ENCODE measurements at regions not wholly inside any gene's neighbourhood (a gene's known extent, or its start where the extent isn't known, plus 50 kb on each side); places are given as distances from the start of the nearest gene placed in this dataset.

GRCh38 chr12:46459111-46459510, 86.5 kb upstream of the SLC38A2 start:
- dilution Hi-C loops (cut with MboI; ENCODE audit: extremely low pct_ligation_motif_present, low sequenced_read_pairs) (no loop called here), intact Hi-C loops (cut with micrococcal nuclease) (no loop called here)
- peak; percentile 74 for DNase-seq (ENCODE audit: low read depth, low spot score)
- H3K4me2 ChIP-seq (ENCODE audit: insufficient read depth, low read length), result no peak overlapping the region
- CTCF ChIA-PET, result interaction anchor here (1.4 to 3.0 kb wide), 2 partner anchors 11 to 202 kb away, joined by 4 to 13 read pairs; no protein-coding TSS in a partner anchor
- H3K4me1 ChIP-seq (ENCODE audit: control insufficient read depth, extremely low read depth, insufficient read depth, low read length), result peaks cover 5% of the 10 kb centered on the region
- no peak overlapping the region for H2AFZ ChIP-seq (ENCODE audit: low read depth, low read length)
- H3K36me3 ChIP-seq (ENCODE audit: control insufficient read depth in 2 of 2, extremely low read depth in 1 of 2, insufficient read depth in 2 of 2, low read length in 2 of 2), result no peaks in the 10 kb centered on the region
- H3K27ac ChIP-seq (ENCODE audit: insufficient read depth, low read depth, low read length), result no peak overlapping the region
- H3K79me2 ChIP-seq (ENCODE audit: control insufficient read depth, insufficient read depth, low read length), result no peaks in the 10 kb centered on the region
- no peaks in the 10 kb centered on the region for H4K20me1 ChIP-seq (replicated peaks; ENCODE audit: control insufficient read depth, extremely low read depth, insufficient read depth, low read length)
- FAIRE-seq, result peak; percentile 64
- H3K4me3 ChIP-seq (replicated peaks in 1 of 3; ENCODE audit: insufficient read depth in 1 of 3, low read depth in 1 of 3, low read length in 3 of 3), result no peak overlapping the region
- POLR2A ChIA-PET, result no interaction called here
- no peaks in the 10 kb centered on the region for H3K9me1 ChIP-seq (replicated peaks; ENCODE audit: control insufficient read depth, extremely low read depth, insufficient read depth, low read length)
- TF ChIP-seq MYC (IDR thresholded peaks at IDR 0.05; ENCODE audit: low read depth, low read length) (no peak), CTCF (IDR thresholded peaks at IDR 0.05; ENCODE audit: extremely low read depth in 1 of 2, insufficient read depth in 1 of 2, low read depth in 1 of 2, low read length in 2 of 2) (no peak), EZH2 (IDR thresholded peaks at IDR 0.05; ENCODE audit: borderline replicate concordance, low read depth, low read length, severe bottlenecking) (no peak), GATA2 (IDR thresholded peaks at IDR 0.05; ENCODE audit: insufficient read depth, insufficient read length, low read depth, low read length) (peak; percentile 46), FOS (IDR thresholded peaks at IDR 0.05; ENCODE audit: borderline replicate concordance, insufficient read depth, low read length) (peak; percentile 75), POLR2AphosphoS5 (IDR thresholded peaks at IDR 0.05; ENCODE audit: insufficient read depth, low read depth, low read length) (peak; percentile 34), POLR2A (IDR thresholded peaks at IDR 0.05; ENCODE audit: low read depth, low read length) (no peak), JUN (IDR thresholded peaks at IDR 0.05; ENCODE audit: borderline replicate concordance, insufficient read depth, insufficient read length, low read depth) (peak; percentile 18), MAX (IDR thresholded peaks at IDR 0.05; ENCODE audit: insufficient read depth, insufficient read length) (peak; percentile 29)
- no TSS peak for BruUV-seq (replicated peaks)
- no peaks in the 10 kb centered on the region for H3K9me3 ChIP-seq (replicated peaks; ENCODE audit: control insufficient read depth, insufficient read depth, low read length)
- H3K9ac ChIP-seq (replicated peaks; ENCODE audit: extremely low read depth, insufficient read depth, low read length), result no peak overlapping the region
- no peaks in the 10 kb centered on the region for H3K27me3 ChIP-seq (ENCODE audit: control insufficient read depth in 2 of 2, insufficient read depth in 2 of 2, low read length in 2 of 2)

Data from endothelial cell of umbilical vein (primary cell).